Calu3 (cell line): ENCODE measurements at regions not wholly inside any gene's neighbourhood (a gene's known extent, or its start where the extent isn't known, plus 50 kb on each side); places are given as distances from the start of the nearest gene placed in this dataset.

ENCODE experiments used
- BruUV-seq: library from RNA; stranded (reverse); fragments of 400-500 nt; replicated peaks from 2 replicates; lab custom pipeline; 2021; lab: Mats Ljungman, UMichigan
- CTCF ChIA-PET: fragments of 300-600 bp; sonication (Branson Sonifier 250); formaldehyde crosslinking; loops from one replicate; lab custom pipeline; 2022; ENCODE audit warnings: antibody characterized with exemption; lab: Charles Lee
- DNase-seq: peaks from one replicate; pipeline ENCODE4 v3.0.0; 2022
- H3K27ac Mint-ChIP-seq: one replicate; pipeline ENCODE4 v1.8.0; 2022; ENCODE audit warnings: mixed read lengths; ENCODE audit not compliant: unreplicated experiment
- H3K27me3 Mint-ChIP-seq: one replicate; pipeline ENCODE4 v1.8.0; 2022; ENCODE audit warnings: mixed read lengths; ENCODE audit not compliant: unreplicated experiment
- H3K36me3 Mint-ChIP-seq: one replicate; pipeline ENCODE4 v1.8.0; 2022; ENCODE audit warnings: mild to moderate bottlenecking, moderate library complexity, mixed read lengths; ENCODE audit not compliant: insufficient read depth, unreplicated experiment
- H3K4me1 Mint-ChIP-seq: one replicate; pipeline ENCODE4 v1.8.0; 2022; ENCODE audit warnings: mild to moderate bottlenecking, low read depth, mixed read lengths; ENCODE audit not compliant: unreplicated experiment
- H3K4me3 Mint-ChIP-seq: one replicate; pipeline ENCODE4 v1.8.0; 2022; ENCODE audit warnings: mild to moderate bottlenecking, low read depth, moderate library complexity, mixed read lengths; ENCODE audit not compliant: unreplicated experiment
- H3K9me3 Mint-ChIP-seq: one replicate; pipeline ENCODE4 v1.8.0; 2022; ENCODE audit warnings: low read depth, mixed read lengths; ENCODE audit not compliant: unreplicated experiment
- intact Hi-C: fragments of 100-400 bp; cut with micrococcal nuclease; formaldehyde crosslinking; loops from one replicate; pipeline ENCODE4 v1.10.0; 2022; ENCODE audit not compliant: unreplicated experiment
- TF ChIP-seq, protein P1 (sequence below): fragments of 200-600 bp; IDR thresholded peaks from one replicate; pipeline ENCODE4 v1.8.0; 2022; ENCODE audit warnings: antibody characterized with exemption; ENCODE audit not compliant: unreplicated experiment

DNA sequence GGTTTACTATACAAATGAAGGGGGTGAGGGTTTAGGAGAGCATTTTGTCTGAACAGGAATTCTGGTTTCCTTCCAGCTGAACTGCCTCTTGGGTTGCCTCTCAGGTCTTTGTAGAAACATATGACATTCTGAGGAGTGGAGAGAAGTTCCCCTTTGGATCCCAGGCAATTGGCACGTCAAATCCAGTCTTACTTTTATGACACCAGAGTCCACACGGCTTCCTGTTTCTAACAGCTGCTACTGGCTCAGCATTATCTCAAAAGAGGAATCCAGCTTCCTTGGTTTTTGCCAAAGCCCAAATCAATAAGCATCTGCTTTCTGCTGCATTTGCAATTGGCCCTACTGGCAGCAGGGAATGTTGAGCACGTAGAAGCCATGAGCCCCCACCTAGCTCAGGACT, 97.6 kb upstream of the FAM20A start:
- Mint-ChIP-seq H3K4me1 (no peaks in the 10 kb centered on the region), H3K9me3 (peaks cover 2% of the 10 kb centered on the region), H3K27ac (no peak overlapping the region), H3K27me3 (no peaks in the 10 kb centered on the region), H3K36me3 (no peaks in the 10 kb centered on the region), H3K4me3 (no peak overlapping the region)
- no TSS peak for BruUV-seq
- TF ChIP-seq, protein P1, sequence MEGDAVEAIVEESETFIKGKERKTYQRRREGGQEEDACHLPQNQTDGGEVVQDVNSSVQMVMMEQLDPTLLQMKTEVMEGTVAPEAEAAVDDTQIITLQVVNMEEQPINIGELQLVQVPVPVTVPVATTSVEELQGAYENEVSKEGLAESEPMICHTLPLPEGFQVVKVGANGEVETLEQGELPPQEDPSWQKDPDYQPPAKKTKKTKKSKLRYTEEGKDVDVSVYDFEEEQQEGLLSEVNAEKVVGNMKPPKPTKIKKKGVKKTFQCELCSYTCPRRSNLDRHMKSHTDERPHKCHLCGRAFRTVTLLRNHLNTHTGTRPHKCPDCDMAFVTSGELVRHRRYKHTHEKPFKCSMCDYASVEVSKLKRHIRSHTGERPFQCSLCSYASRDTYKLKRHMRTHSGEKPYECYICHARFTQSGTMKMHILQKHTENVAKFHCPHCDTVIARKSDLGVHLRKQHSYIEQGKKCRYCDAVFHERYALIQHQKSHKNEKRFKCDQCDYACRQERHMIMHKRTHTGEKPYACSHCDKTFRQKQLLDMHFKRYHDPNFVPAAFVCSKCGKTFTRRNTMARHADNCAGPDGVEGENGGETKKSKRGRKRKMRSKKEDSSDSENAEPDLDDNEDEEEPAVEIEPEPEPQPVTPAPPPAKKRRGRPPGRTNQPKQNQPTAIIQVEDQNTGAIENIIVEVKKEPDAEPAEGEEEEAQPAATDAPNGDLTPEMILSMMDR, result no peak
- intact Hi-C loops, result no loop called here
- DNase-seq, result no peak
- CTCF ChIA-PET, result no interaction called here

DNA sequence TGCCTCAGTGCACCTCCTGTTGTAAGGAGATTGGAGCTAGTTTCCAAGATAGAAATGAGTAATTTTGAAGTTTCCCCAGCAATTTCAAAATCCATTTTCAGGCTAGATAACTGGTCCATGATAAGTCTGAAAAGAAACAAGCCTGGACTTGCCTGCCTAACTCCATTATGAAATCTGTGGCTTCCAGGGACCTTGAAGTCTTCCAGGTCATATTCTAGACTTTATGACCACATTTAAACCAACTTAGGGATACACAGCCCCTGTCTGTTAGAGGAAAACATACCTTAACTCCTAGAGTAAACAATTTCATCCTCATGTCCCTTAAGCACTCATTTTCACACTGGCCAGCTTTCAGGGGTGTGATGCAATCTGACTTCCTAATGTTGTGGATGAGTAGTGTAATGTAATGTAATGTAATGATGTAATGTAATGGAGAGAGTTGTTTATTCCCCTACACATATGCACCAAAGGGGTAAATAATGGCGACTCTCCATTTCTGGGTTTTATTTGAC, 96.7 kb upstream of the FAM20A start:
- no peaks in the 10 kb centered on the region for H3K27me3 Mint-ChIP-seq
- no peak overlapping the region for H3K4me3 Mint-ChIP-seq
- TF ChIP-seq, protein P1, result no peak
- intact Hi-C loops, result no loop called here
- no peaks in the 10 kb centered on the region for H3K4me1 Mint-ChIP-seq
- H3K9me3 Mint-ChIP-seq, result no peaks in the 10 kb centered on the region
- CTCF ChIA-PET, result interaction anchor here (0.7 kb wide), 1 partner anchor 81 kb away, joined by 10 read pairs; no protein-coding TSS in a partner anchor
- DNase-seq, result no peak
- H3K36me3 Mint-ChIP-seq, result no peaks in the 10 kb centered on the region
- H3K27ac Mint-ChIP-seq, result no peak overlapping the region
- BruUV-seq, result no TSS peak

DNA sequence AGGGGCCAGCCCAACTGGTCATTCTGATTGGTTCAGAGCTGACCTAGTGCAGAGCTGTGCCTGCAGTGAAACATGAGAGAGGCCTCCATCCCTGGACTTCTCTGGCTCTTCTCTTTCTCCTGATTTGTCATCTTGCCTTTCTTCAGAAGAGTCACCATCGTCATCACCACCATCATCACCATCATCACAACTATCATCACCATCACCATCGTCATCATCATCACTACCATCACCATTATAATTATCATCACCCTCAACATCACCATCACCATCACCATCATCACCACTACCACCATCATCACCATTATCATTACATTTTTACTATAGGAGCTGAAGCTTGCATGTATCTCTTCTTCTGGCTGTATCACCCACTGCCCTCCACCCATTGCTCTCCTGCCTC, 94.5 kb upstream of the FAM20A start:
- intact Hi-C loops, result no loop called here
- Mint-ChIP-seq H3K36me3 (no peaks in the 10 kb centered on the region), H3K9me3 (no peaks in the 10 kb centered on the region), H3K4me1 (no peaks in the 10 kb centered on the region), H3K4me3 (no peak overlapping the region), H3K27ac (no peak overlapping the region), H3K27me3 (no peaks in the 10 kb centered on the region)
- no TSS peak for BruUV-seq
- TF ChIP-seq, protein P1, result no peak
- CTCF ChIA-PET, result interaction anchor here (0.7 kb wide), 1 partner anchor 25 kb away, joined by 3 read pairs; no protein-coding TSS in a partner anchor
- DNase-seq, result no peak

DNA sequence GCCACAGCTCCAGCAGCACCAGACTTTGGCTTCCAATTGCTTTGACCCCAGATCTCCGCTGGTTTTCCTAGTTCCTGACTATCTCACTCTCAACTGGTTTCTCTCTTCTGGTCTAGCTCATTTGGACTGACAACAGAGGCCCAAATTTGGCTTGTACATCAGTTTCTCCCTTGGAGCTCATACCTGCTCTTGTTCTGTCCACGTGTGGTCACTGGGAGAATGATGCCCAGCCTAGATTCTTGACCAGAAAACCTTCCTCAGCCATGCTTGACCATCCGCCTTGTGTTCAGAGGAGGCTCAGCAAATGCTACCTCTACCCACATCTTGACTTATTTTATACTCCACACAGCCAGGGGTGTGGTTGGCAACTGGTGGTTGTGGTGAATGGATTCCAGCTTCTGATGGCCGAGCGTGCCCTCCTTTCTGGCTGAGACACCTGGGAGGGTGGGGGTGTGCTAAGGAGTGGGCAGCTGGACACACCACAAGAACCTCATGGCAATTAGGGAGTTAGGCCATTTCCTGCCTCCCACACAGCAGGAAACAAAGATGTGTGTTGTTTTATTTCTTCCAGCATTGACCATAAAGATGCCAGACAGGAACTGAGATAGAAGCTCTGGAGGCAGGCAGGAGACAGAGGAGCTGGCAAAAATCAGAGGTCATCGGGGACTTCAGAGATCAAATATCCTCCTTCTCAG, 93.8 kb upstream of the FAM20A start:
- Mint-ChIP-seq H3K27me3 (no peaks in the 10 kb centered on the region), H3K9me3 (no peaks in the 10 kb centered on the region), H3K36me3 (no peaks in the 10 kb centered on the region), H3K27ac (no peak overlapping the region), H3K4me1 (no peaks in the 10 kb centered on the region), H3K4me3 (no peak overlapping the region)
- intact Hi-C loops, result no loop called here
- CTCF ChIA-PET, result interaction anchor here (0.6 kb wide), 1 partner anchor 724 kb away, joined by 4 read pairs; no protein-coding TSS in a partner anchor
- no TSS peak for BruUV-seq
- TF ChIP-seq, protein P1, result no peak
- DNase-seq, result no peak
